ENCODE measurements at regions not wholly inside any gene's neighbourhood (a gene's known extent, or its start where the extent isn't known, plus 50 kb on each side); places are given as distances from the start of the nearest gene placed in this dataset.

- TF ChIP-seq CTCF (IDR thresholded peaks at IDR 0.05) (no peak), ZFX (IDR thresholded peaks at IDR 0.05; ENCODE audit: borderline replicate concordance) (no peak)
Observed at GRCh38 chr1:173118404-173118803, 67.7 kb upstream of the TNFSF18 start.
